Activated naive CD4-positive, alpha-beta T cell treated with anti-CD3 and anti-CD28 coated beads, Interleukin-2, amount 50 U/mL, for 16 hours (primary cell): ENCODE measurements at regions not wholly inside any gene's neighbourhood (a gene's known extent, or its start where the extent isn't known, plus 50 kb on each side); places are given as distances from the start of the nearest gene placed in this dataset.
"Not testable (repeated sequence)": the region's sequence is repeated elsewhere in the genome, so short reads cannot be mapped to it uniquely, and the experiment has no call there.

Experiments used
- DNase-seq: peaks from one replicate; pipeline ENCODE4 v3.0.0-alpha.2; 2020

GRCh38 chr13:19061278-19061677 is 120.3 kb downstream of the TUBA3C start:
- DNase-seq = no peak

DNA sequence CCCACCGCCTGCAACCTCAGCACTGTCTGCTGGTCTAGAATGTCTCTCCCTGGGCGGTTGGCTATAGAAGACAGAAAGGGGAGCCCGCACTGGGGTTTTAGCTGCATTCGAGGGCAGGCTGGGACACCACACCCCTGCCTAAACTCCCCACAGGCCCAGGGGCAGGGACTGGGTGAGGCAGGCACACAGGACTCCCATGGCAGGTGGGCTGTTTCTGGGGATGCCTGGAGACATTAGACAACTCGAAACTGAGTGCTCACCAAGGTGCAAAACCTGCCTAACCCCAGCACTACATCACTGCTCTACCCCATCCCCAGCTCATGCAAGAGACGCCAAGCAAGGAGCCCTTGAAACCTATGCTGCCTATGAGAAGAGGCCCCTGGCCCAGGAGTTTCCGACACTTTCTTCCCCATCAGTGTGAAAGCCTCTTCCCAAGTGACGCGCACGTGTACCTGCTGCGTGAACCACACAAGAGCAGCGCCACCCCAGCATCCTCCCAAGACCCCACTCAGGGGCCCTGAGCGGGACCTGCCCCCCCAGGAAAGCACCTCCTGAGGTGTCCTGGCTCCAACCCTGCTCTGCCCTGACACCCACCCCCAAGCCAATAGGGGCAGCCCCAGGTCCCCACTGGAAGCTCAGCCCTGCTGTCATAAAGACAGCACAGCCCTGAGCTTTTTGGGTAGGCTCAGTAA is 121.2 kb downstream of the TUBA3C start:
- DNase-seq = no peak

DNA sequence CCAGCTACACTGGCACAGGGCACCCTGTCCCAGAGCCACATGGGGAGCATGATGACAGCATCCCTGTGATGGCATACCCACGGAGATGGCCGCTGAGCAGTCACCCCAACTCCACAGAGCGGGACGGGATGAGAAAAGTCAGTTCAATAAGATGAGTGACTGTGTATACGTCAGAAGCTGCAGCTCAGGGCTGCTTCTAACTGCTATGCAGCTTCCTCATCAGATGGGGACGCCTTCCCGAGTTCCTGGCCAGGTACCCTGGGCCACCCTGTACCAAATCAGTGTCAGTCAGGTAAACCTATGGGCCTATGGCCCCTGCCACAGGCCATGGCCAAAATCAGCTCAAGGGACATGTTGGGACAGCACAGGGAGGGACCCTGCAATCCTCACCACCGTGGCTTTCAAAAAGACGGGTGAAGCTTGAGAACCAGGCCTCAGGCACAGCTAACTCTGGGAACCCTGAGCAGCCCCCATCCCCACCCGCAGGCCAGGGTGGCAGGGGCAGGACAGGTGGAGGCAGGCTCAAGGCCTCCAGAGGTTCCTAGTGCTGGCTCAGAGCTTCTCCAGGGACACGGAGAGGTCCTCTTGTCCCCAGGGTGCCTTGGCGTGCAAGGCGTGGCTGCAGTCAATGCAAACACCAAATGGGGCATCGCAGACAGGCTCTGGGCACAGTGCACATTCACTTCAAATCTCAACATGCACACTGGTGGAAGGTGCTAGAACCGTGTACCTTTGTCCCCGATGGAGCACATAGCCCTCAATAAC is 122.4 kb downstream of the TUBA3C start:
- DNase-seq = no peak

- DNase-seq = no peak
Measured at GRCh38 chr13:19058566-19058965, 123.1 kb downstream of the TUBA3C start.

DNA sequence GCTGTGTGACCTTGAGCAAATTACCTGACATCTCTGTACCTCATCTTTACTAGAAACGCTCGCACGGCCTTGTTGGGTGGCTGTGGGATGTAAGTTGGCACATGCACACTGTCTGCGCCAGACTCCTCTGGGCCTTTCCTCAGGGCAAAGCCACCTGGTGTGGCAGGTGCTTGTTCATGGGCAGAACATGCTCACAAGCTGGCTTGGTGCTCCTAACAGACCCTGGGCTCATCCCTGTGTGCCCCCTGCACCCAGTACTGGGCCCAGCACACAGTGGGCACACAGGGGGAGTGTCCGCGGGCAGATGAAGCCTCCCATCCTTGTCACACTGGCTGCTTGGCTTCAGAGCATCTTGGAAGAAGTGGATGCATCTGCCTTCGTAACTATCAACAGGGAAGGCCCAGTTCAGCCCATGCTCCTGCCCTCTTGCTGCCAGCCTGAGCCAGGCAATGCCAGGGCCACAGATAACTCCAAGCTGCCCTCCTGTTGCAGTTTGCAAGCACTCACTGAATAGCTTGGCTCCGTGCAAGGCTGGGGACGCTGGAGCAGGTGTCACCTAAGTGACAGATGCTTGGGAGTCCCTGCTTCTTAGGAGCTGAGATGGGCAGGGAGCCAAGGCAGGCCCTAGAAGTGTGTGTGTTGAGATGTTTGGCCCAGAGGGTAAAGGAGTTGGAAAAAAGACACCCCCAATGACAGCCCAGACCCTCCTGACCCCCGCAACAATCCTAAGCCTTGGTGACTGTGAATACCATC is 123.9 kb downstream of the TUBA3C start:
- no peak for DNase-seq

GRCh38 chr13:19056984-19057490 is 124.6 kb downstream of the TUBA3C start:
- no peak for DNase-seq

GRCh38 chr13:19056355-19056880 is 125.2 kb downstream of the TUBA3C start:
- no peak for DNase-seq

GRCh38 chr13:19055611-19056010 is 126.0 kb downstream of the TUBA3C start:
- no peak for DNase-seq

- DNase-seq = no peak
Measured at GRCh38 chr13:19053561-19053960, 128.1 kb downstream of the TUBA3C start.

DNA sequence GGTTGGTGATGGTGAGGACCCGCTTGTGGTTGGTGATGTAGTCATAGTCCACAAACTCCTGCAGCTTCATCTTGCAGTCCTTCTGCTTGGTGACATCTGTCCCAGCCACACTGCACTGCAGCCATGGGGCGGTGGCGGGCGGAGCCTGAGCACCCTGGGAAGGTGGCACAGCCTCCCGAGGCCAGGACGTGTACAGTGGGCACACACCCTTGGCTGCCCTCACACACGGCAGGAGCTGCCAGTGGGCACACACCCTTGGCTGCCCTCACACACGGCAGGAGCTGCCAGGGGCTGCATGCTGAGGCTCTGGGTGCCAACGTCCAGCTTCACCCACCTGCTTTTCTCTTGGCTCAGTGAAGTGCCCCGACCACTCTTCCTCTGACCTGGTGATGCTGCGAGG is 128.7 kb downstream of the TUBA3C start:
- no peak for DNase-seq

- no peak for DNase-seq
Measured at GRCh38 chr13:19052180-19052579, 129.4 kb downstream of the TUBA3C start.

DNA sequence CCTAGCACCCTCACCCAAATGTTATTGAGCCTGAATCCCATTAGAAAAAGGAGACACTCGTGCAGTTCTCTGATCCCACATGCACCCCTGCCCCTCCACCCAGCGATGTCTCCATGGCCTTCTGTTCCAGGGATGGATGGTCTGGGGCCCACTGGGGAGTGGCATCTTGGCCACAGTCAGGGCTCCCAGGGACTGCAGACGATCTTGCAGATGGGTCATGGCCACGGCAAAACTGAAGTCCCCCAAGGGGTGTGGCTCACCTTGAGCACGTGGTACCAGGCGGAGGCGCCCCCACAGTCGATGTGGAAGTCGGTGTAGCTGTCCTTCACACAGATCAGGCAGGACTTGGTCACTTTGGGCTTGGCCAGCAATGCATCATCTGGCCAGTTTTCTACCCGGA is 130.7 kb downstream of the TUBA3C start:
- no peak for DNase-seq

- not testable (repeated sequence) for DNase-seq
Measured at GRCh38 chr13:19049624-19050023, 132.0 kb downstream of the TUBA3C start.

DNA sequence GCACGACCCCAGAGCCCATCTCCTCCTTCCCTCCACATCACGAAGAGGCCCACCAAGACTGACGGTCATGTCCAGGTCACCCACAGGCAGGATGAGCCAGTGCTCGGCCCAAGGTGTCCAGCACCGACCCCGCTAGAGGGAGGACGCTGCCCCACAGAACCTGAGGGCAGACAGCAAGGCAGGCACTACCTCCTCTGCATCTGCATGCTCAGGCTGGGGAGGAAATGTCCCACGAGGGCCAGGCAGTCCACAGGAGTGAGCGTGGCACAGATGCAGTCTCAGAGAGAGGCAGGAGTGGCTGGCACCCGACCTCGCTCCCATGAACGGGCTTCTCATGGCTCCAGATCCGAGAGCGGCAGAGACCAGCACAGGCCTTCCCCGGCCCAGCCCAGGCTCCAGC is 133.2 kb downstream of the TUBA3C start:
- DNase-seq = no peak

DNA sequence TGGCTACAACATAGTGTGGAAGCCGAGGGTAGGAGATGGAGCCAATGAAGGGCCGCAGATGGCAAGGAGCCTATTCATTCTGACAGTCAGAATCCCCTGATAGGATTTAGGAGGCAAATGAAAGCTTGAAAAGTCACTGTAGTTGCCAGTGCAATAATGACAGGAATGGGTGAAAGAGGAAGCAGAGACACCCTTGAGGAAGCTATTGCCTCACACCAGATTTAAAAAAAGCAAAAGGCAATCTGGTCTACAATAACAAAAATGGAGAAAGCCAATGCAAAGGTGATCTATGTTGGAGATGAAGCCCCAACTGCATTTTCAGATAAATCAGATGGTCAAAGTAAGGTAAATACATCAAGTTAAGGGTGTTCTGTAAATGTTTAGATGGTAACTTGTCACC is 158.5 kb downstream of the TUBA3C start:
- no peak for DNase-seq

- no peak for DNase-seq
Measured at GRCh38 chr13:19020988-19021387, 160.6 kb downstream of the TUBA3C start.

GRCh38 chr13:18998389-18998788 is 183.2 kb downstream of the TUBA3C start:
- no peak for DNase-seq

- no peak for DNase-seq
Measured at GRCh38 chr13:18996627-18997051, 185.0 kb downstream of the TUBA3C start.

- DNase-seq = no peak
Measured at GRCh38 chr13:18996221-18996620, 185.4 kb downstream of the TUBA3C start.

DNA sequence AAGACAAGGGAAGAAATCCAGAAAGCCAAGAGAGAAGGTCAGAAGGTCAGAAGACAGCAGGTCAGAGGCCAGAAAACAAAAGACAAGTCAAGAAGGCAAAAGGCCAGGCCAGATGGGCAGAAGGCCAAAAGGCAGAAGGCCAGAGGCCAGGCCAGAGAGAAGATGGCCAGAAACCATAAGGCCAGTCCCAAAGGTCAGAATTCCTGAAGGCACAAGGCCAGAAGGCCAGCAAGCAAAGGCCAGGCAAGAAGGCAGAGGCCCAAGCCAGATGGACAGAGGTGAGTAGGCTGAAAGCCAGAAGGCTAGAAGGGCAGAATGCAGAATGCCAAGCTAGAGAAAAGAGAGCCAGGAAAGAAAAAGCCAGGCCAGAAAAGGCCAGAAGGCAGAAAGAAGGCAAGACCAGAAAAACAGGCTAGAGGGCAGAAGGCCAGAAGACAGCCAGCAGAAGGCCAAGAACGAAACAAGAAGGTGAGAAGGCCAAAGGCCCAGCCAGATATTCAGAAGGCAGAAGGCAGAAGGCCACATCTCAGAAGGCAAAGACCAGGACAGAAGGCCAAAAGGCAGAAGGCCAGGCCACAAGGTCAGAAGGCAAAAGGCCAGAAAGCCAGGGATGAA is 186.3 kb downstream of the TUBA3C start:
- no peak for DNase-seq

DNA sequence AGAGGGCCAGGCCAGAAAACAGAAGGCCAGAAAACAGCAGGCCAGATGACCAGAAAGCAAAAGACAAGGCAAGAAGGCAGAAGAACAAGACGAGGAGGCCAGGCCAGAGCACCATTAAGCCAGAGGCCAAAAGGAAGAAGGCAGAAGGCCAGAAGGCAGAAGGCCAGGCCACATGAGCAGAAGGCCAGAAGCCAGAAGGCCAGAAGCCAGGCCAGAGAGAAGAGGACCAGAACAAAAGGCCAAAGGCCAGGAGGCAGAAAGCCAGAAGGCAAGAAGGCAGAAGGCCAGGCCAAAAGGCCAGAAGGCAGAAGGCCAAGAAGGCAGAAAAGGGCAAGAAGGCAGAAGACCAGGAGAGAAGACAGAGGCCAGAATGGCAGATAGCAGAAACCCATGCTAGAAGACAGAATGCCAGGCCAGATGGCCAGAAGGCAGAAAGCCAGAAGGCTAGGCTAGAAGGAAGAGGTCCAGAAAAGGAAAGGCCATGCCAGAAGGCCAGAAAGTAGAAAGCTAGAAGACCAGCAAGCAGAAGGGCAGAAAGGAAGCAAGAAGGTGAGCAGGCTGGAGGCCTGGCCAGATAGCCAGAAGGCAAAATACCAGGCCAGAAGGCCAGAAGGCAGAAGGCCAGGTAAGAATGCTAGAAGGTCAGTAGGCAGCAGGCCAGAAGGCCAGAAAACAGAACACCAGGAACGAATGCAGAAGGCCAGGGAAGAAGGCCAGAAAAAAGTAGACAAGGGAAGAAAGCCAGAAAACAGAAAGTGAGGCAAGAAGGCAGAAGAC is 187.6 kb downstream of the TUBA3C start:
- no peak for DNase-seq

- no peak for DNase-seq
Measured at GRCh38 chr13:18992791-18993190, 188.8 kb downstream of the TUBA3C start.
